ENCODE measurements at regions not wholly inside any gene's neighbourhood (a gene's known extent, or its start where the extent isn't known, plus 50 kb on each side); places are given as distances from the start of the nearest gene placed in this dataset.

- no peak for FAIRE-seq
- DNase-seq (ENCODE audit: low read depth, low spot score), result no peak
- no peaks in the 10 kb centered on the region for H3K27me3 ChIP-seq (ENCODE audit: control insufficient read depth, extremely low read depth, insufficient read depth, low read length)
- no peaks in the 10 kb centered on the region for H3K36me3 ChIP-seq (ENCODE audit: control insufficient read depth in 2 of 2, extremely low read depth in 1 of 2, insufficient read depth in 2 of 2, low read length in 2 of 2)
- dilution Hi-C loops (cut with MboI; ENCODE audit: extremely low pct_ligation_motif_present, low sequenced_read_pairs), result no loop called here
- no peak for TF ChIP-seq EZH2 (IDR thresholded peaks at IDR 0.05; ENCODE audit: low read length)
- TF ChIP-seq CTCF (optimal IDR thresholded peaks at IDR 0.05 in 1 of 3, IDR thresholded peaks at IDR 0.05 in 1 of 3, conservative IDR thresholded peaks at IDR 0.05 in 1 of 3; ENCODE audit: extremely low read depth in 1 of 3, insufficient read depth in 2 of 3, low read length in 3 of 3), result no peak
- no peak overlapping the region for H2AFZ ChIP-seq (ENCODE audit: control insufficient read depth, low read length)
- no peaks in the 10 kb centered on the region for H3K9me1 ChIP-seq (ENCODE audit: control insufficient read depth, extremely low read depth, insufficient read depth, low read length)
- H3K79me2 ChIP-seq (ENCODE audit: control insufficient read depth, insufficient read depth, low read length), result no peaks in the 10 kb centered on the region
- H3K27ac ChIP-seq (ENCODE audit: control insufficient read depth, insufficient read depth, low read length), result no peak overlapping the region
- H3K4me2 ChIP-seq (ENCODE audit: control insufficient read depth, extremely low read depth, insufficient read depth, low read depth, low read length), result no peak overlapping the region
- H3K4me1 ChIP-seq (ENCODE audit: control insufficient read depth, extremely low read depth, insufficient read depth, low read length), result no peaks in the 10 kb centered on the region
- no peaks in the 10 kb centered on the region for H3K9me3 ChIP-seq (ENCODE audit: control insufficient read depth, low read depth, low read length)
- H3K4me3 ChIP-seq (ENCODE audit: control insufficient read depth in 2 of 3, extremely low read depth in 1 of 3, insufficient read depth in 2 of 3, low read depth in 1 of 3, low read length in 3 of 3), result no peak overlapping the region
- H3K9ac ChIP-seq (ENCODE audit: control insufficient read depth, extremely low read depth, insufficient read depth, low read length), result no peak overlapping the region
- no peaks in the 10 kb centered on the region for H4K20me1 ChIP-seq (ENCODE audit: control insufficient read depth, extremely low read depth, insufficient read depth, low read length)
Measured at GRCh38 chr5:41648996-41649395, 138.6 kb upstream of the PLCXD3 start.

GRCh38 chr5:41641621-41642020 is 131.2 kb upstream of the PLCXD3 start:
- dilution Hi-C loops (cut with MboI; ENCODE audit: extremely low pct_ligation_motif_present, low sequenced_read_pairs), result no loop called here
- no peaks in the 10 kb centered on the region for H3K9me3 ChIP-seq (ENCODE audit: control insufficient read depth, low read depth, low read length)
- H3K79me2 ChIP-seq (ENCODE audit: control insufficient read depth, insufficient read depth, low read length), result no peaks in the 10 kb centered on the region
- no peak overlapping the region for H2AFZ ChIP-seq (ENCODE audit: control insufficient read depth, low read length)
- no peaks in the 10 kb centered on the region for H3K27me3 ChIP-seq (ENCODE audit: control insufficient read depth, extremely low read depth, insufficient read depth, low read length)
- H4K20me1 ChIP-seq (ENCODE audit: control insufficient read depth, extremely low read depth, insufficient read depth, low read length), result no peaks in the 10 kb centered on the region
- FAIRE-seq (no peak), DNase-seq (ENCODE audit: low read depth, low spot score) (no peak)
- no peaks in the 10 kb centered on the region for H3K36me3 ChIP-seq (ENCODE audit: control insufficient read depth in 2 of 2, extremely low read depth in 1 of 2, insufficient read depth in 2 of 2, low read length in 2 of 2)
- TF ChIP-seq CTCF (optimal IDR thresholded peaks at IDR 0.05 in 1 of 3, IDR thresholded peaks at IDR 0.05 in 1 of 3, conservative IDR thresholded peaks at IDR 0.05 in 1 of 3; ENCODE audit: extremely low read depth in 1 of 3, insufficient read depth in 2 of 3, low read length in 3 of 3), result no peak
- TF ChIP-seq EZH2 (IDR thresholded peaks at IDR 0.05; ENCODE audit: low read length), result no peak
- no peak overlapping the region for H3K4me2 ChIP-seq (ENCODE audit: control insufficient read depth, extremely low read depth, insufficient read depth, low read depth, low read length)
- H3K4me1 ChIP-seq (ENCODE audit: control insufficient read depth, extremely low read depth, insufficient read depth, low read length), result no peaks in the 10 kb centered on the region
- H3K9ac ChIP-seq (ENCODE audit: control insufficient read depth, extremely low read depth, insufficient read depth, low read length), result no peak overlapping the region
- no peaks in the 10 kb centered on the region for H3K9me1 ChIP-seq (ENCODE audit: control insufficient read depth, extremely low read depth, insufficient read depth, low read length)
- H3K27ac ChIP-seq (ENCODE audit: control insufficient read depth, insufficient read depth, low read length), result no peak overlapping the region
- no peak overlapping the region for H3K4me3 ChIP-seq (ENCODE audit: control insufficient read depth in 2 of 3, extremely low read depth in 1 of 3, insufficient read depth in 2 of 3, low read depth in 1 of 3, low read length in 3 of 3)
